LNCaP clone FGC (cell line): ENCODE measurements at regions not wholly inside any gene's neighbourhood (a gene's known extent, or its start where the extent isn't known, plus 50 kb on each side); places are given as distances from the start of the nearest gene placed in this dataset.

ENCODE experiments used
- DNase-seq: peaks from one replicate; pipeline ENCODE4 v3.0.0-alpha.2; 2011; ENCODE audit warnings: low read depth
- H3K4me3 ChIP-seq: 2 replicates; pipeline ENCODE4 v1.5.1; 2011; ENCODE audit warnings: mild to moderate bottlenecking, low read depth, low read length, control low read depth
- TF ChIP-seq, protein P1 (sequence below): IDR thresholded peaks from 2 replicates; pipeline ENCODE4 v1.5.1; 2012; ENCODE audit warnings: mild to moderate bottlenecking; ENCODE audit not compliant: control insufficient read depth, insufficient read depth; ENCODE audit errors: extremely low read depth

- no peak for DNase-seq
- no peak overlapping the region for H3K4me3 ChIP-seq
- TF ChIP-seq, protein P1, sequence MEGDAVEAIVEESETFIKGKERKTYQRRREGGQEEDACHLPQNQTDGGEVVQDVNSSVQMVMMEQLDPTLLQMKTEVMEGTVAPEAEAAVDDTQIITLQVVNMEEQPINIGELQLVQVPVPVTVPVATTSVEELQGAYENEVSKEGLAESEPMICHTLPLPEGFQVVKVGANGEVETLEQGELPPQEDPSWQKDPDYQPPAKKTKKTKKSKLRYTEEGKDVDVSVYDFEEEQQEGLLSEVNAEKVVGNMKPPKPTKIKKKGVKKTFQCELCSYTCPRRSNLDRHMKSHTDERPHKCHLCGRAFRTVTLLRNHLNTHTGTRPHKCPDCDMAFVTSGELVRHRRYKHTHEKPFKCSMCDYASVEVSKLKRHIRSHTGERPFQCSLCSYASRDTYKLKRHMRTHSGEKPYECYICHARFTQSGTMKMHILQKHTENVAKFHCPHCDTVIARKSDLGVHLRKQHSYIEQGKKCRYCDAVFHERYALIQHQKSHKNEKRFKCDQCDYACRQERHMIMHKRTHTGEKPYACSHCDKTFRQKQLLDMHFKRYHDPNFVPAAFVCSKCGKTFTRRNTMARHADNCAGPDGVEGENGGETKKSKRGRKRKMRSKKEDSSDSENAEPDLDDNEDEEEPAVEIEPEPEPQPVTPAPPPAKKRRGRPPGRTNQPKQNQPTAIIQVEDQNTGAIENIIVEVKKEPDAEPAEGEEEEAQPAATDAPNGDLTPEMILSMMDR: no peak
Observed at GRCh38 chr15:93159930-93160329, 70.9 kb upstream of the RGMA start.

DNA sequence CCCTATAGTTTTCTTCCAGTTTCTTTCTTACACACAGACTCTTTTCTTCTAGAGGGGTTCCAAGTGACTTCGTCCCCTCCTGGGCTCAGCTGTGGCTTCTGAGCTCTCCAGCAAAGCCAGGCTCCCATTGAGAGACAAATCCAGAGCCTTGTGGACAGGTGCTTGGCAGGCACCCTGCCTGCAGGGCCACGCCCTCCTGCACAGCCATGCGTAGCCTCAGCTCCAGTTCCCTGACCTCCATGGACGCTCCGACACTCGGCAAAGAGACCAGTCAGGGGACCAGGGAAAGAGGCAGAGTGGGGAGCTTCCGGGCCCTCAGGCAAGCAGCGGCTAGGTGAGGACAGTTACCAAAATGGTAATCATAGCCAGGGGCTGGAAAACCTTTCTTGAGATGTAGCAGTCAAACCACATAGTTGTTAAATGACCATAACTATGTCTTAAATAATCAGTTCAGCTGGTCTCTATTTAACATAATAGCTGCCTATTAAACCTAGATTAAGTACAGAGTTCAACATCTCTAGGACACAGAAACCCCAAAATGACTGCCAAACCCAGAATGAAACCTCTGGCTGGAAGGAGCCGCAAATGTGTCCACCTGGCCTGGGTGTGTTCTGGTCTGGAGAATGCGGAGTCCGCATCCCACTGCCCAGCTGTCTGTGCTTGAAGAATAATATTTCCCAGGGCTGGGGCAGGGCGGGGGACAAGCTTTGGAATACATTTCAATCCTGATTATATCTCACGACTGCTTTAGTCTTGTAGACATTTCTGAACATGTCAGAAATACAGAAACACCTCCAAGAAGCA, 69.3 kb upstream of the RGMA start:
- TF ChIP-seq, protein P1: no peak
- H3K4me3 ChIP-seq: no peak overlapping the region
- no peak for DNase-seq

- H3K4me3 ChIP-seq: no peak overlapping the region
- DNase-seq: no peak
Observed at GRCh38 chr15:93154666-93155065, 65.7 kb upstream of the RGMA start.

GRCh38 chr15:93152951-93153350, 63.9 kb upstream of the RGMA start:
- H3K4me3 ChIP-seq: no peak overlapping the region
- peak; percentile 60 for DNase-seq
- TF ChIP-seq, protein P1: no peak

More at GRCh38 chr15:93154666-93155065, 65.7 kb upstream of the RGMA start:
- TF ChIP-seq, protein P1: no peak

DNA sequence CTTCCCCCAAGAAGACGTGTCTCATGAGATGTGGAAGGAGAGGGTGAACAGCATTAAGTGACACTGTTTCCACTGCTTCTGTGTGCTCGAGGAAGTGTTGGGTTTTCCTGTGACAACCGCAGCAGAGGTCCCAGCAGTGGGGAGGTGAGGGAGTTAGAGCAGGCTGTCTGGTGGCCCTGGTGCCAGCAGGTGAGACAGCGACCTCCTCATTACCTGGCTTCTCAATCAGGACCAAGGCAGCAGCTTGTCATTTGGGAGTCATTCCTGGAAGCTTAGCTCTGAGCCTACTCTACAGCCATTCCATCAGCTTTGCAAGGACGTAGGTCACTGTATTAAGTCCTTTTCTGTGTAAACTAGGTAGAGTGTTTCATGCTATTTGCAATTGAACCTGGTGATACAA, 63.3 kb upstream of the RGMA start:
- no peak overlapping the region for H3K4me3 ChIP-seq
- TF ChIP-seq, protein P1: no peak
- no peak for DNase-seq

- H3K4me3 ChIP-seq: no peak overlapping the region
- no peak for DNase-seq
- TF ChIP-seq, protein P1: no peak
Observed at GRCh38 chr15:93150910-93151881, 62.2 kb upstream of the RGMA start.
